NCI-H345 (cell line): ENCODE measurements at regions not wholly inside any gene's neighbourhood (a gene's known extent, or its start where the extent isn't known, plus 50 kb on each side); places are given as distances from the start of the nearest gene placed in this dataset.

Source experiments
- DNase-seq: peaks from one replicate; lab custom pipeline; 2025; lab: John Stamatoyannopoulos, UW

DNA sequence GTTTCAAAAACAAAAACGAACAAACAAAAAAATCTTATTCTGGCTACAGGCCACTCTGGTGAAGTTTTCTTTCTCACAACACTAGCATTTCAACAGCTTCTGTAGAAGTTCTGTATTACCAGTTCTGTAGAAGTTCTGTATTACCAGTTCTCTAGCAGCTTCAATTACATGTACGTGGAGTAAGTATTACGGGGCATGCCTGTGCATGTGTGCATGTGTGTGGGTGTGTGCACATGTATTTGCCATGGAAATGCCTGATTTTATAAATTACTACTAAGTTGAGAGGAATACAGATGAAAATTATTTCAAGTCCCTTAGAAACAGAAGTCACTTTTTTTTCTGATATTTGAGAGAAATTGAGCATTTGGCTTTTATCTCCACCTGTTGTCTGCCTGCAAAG, 414.2 kb downstream of the FOXO1 start:
- no peak for DNase-seq

DNA sequence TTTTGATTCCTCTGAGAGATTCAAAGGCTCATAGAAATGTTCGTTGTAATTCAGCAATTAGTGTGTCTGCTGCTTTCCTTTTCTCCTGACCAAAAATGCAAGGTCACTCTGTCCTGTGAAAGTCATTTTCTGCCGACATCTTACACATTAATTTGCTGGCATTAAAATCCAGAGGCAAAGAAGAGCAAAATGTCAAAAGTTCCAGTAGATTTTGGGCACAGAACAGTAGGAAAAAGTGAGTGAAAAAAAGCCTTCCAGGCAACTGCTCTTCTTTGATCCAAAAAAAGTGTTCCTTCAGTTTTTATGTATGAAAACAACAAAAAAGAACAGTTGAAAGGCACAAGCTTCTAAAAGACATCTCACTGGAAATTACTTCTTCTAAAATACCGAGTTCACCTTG, 413.8 kb downstream of the FOXO1 start:
- DNase-seq = no peak

GRCh38 chr13:40254394-40254793, 412.0 kb downstream of the FOXO1 start:
- DNase-seq = no peak

DNA sequence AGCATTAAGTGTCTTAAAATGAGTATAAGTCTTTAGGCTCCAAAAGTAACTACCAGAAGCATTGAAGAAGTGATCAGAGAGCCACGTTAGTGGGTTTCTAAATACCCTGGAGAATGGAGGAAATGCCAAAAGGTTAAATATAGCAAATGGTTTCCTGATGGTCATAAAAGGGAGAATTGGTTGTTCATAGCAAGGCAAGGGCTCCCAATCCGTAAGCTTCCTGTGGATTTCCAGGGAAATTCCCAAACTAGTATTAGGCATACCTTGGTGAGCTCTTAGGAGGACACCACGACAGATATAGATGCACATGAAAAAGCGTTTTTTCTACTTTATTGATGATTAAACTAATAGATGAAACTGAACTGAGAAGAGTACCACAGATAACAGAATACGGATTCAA, 410.9 kb downstream of the FOXO1 start:
- no peak for DNase-seq

GRCh38 chr13:40259899-40260298, 406.5 kb downstream of the FOXO1 start:
- DNase-seq = no peak

GRCh38 chr13:40261336-40261735, 405.1 kb downstream of the FOXO1 start:
- DNase-seq = peak; percentile 18

DNA sequence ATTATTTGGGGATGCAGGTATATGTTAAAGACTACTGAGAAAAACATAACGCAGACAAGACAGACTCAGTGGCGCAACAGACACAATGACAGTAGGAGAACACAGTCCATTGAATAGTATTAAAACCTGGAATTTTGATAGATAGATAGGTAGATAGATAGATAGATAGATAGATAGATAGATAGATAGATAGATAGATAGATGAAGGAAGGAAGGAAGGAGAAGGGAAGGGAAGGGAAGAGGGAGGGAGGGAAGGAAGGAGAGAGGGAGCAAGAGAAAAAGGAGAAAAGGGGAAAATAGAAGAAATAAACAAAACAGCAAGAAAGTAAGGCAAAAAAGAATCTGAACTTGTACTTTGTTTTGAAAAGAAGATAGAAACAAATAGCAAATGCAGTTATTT, 404.5 kb downstream of the FOXO1 start:
- DNase-seq = no peak

DNA sequence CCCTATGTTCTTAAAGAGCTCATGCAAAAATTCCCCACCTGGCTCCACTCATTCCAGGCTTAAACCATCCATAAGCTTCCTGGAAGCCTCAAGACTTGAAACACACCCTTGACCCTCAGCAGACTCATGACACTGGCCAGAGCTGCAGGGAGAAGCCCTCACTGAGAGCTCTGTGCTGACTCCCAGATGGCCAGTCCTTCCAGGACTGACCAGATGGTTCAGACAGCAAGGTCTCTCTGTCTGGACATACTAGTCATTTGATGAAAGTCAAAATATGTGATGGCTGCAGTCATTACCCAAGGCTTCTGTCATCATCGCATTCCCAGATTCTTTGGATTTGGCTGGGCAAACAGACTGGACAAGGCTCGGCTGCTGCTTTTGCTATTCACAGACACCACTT, 397.4 kb downstream of the FOXO1 start:
- DNase-seq = no peak

DNA sequence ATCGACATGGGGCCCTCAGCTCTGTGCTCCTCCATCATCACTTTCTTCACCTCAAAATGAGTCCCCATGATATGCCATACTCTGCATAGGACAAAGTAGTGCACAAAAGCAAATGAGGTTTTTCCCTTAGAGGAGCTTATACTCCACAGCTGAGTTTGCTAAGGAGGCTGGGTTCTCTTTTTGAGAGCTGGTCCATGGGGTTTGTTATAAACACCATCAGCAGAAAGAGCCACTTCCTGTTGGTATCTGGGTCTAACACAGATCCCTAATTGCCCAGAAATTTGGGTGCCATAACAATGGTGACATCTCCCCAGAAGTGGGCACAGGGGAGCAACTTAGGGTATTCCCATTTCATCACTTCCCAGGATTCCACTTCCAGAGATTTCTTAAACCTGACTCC, 395.7 kb downstream of the FOXO1 start:
- no peak for DNase-seq

- DNase-seq = no peak
Measured at GRCh38 chr13:40271271-40271885, 395.1 kb downstream of the FOXO1 start.

- no peak for DNase-seq
Measured at GRCh38 chr13:40271931-40272775, 394.3 kb downstream of the FOXO1 start.

GRCh38 chr13:40272776-40273139, 393.7 kb downstream of the FOXO1 start:
- DNase-seq = no peak

DNA sequence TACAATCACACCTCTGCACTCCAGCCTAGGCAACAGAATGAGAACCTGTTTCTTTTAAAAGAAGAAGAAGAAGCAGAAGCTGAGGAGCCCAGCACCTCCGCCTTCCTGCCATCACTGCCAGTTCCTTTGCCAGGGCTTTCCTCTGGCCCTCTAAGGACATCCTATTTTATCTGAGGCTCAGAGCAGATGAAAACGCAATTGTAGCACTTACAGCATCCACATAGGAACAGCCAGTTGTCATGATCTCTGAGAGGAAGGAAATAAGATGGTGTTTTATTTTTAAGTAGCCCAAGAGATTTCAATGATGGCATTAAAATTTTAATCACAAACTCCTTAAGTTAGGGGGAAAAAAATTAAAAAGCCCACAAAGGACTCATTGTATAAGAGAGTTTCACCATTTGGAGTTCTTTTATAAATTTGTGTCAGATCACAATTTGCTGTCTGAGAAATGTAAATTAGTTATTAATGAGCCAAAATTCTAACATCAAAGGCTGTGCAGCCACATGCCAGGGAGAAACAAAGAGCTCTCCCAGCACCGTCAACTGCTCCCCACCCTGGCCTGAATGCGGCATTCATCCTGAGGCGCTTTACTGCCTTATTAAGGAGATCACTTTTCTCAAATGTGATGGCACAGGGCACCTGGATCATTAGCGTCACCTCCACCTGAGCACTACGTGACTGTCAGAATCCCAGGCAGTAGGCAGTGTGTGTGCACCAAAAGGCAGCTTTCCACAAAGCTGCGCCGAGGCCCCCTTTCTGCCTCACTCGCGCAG, 393.0 kb downstream of the FOXO1 start:
- DNase-seq = no peak

DNA sequence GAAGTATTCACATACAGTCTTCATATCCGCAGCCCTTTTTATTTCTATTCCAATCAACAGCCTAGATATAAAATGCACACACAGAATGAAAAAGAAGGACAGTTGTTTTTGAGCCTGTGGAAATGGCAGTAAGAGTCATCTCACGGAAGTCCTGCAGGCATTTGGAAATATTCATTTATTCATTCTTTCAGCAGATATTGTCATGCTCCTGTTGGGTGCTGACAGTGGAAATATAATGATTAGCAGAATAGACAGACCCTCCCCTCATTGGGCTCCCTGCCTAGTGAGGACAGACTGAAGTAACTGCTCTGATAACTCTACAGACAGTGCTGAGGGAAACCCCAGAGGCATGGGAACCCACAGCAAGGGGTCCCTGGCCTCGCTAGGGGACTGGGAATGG, 392.3 kb downstream of the FOXO1 start:
- DNase-seq = no peak

DNA sequence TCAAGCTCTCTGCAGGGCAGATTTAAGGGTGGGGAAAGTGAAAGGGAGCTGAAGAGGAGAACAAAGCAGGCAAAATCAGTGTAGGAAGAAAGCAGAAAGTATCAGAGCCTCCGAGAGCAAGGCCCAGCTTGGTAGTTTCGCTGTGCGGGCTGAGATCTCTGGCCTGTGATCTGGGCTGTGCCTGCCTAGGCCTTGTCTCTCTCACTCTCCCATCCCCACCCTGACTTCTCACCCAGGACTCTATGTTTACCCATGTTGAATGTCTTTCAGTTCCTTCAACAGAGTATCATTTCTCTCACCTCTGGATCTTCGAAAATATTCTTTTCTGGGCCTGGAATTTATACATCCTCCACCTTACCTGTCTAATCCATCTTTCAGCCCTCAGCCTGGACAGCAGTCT, 391.3 kb downstream of the FOXO1 start:
- DNase-seq = no peak

DNA sequence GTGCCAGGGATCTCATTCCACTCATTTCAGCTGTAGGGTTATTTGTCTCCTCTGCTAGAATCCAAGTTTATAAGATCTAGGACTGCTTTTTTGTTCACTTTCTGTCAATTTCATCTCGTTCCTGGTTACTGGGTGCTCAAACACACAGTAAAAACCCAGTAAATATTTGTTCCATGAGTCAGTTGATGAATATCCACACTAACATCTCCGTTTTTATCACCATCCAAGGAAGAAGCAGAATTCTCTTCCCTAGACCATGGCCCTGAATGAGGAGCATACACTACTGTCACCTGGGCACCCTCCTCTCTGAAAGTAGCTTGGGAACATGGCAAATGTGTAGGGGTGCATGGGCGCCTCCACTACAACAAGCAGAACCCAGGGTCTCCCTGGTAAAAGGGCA, 390.8 kb downstream of the FOXO1 start:
- no peak for DNase-seq

DNA sequence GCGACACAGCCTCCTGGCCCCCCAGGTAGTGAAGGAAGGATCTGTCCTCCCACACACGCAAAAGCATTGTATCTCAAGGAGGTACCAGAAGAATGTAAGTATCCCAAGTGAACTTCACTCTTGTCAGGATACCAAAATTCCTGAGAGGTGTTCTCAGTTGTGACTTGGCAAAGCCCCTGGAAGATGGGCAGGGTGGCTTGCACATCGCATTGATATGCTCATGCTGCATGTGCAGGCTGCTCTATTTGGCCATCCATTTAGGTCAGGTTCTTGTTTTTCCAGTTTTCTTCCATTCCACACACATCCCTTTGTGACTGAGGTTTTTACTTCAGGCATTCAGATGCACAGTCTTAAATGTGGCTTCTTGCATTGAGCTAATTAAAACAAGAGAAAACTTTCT, 382.8 kb downstream of the FOXO1 start:
- no peak for DNase-seq

DNA sequence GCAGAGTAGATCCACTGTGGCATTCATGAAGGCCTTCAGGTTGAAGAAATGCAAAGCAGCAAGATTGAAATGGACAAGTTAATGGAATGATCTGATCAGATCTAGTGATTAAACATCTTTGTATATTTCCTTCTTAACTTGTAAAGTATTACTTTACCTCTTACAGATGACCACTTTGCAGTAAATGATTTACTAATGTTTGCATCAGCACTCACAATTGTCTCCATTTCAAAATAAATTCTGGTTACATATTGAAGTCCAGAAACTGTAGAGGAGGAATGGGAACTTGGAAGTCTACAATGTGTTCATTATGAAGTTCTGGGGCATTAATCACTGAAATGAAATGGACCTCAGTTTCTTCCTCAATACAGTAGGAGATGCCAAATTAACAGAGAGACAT, 380.8 kb downstream of the FOXO1 start:
- no peak for DNase-seq

DNA sequence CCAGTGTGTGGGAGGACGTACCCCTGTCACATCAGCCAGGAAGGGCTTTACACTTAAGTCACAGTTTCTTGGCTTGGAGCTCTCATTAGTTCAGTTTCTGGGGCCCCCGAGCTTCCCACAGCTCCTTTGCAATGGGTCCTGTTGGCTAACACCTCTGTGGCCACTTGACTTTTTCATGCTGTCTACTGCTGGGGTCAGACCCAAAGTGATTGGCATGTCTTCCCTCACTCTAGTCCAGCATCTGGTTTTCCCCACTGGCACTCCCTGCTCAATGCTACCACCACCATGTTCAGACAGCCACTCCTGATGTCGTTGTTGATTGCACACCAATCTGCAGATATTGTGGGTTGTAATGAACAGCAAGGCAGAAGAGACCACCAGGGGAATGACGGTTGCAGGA, 379.0 kb downstream of the FOXO1 start:
- DNase-seq = no peak

- no peak for DNase-seq
Measured at GRCh38 chr13:40288259-40288658, 378.2 kb downstream of the FOXO1 start.

DNA sequence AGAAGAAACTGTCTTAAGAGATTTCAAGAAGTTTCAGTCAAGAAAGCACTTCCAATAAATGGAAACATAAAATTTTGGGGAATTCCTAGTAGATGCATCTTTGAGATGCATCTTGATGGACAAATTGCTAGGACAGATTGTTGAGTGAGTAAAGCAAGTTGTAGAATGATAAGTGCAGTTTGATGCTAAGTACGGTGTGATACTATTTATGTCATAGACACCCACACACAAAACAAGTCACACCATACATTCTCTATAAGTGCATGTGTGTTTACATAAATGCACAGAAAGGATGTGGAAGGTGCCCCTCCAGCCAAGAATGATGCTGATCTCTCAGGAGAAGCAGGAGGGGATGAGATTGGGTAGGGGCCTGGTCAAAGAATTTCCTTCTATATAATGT, 375.7 kb downstream of the FOXO1 start:
- no peak for DNase-seq

DNA sequence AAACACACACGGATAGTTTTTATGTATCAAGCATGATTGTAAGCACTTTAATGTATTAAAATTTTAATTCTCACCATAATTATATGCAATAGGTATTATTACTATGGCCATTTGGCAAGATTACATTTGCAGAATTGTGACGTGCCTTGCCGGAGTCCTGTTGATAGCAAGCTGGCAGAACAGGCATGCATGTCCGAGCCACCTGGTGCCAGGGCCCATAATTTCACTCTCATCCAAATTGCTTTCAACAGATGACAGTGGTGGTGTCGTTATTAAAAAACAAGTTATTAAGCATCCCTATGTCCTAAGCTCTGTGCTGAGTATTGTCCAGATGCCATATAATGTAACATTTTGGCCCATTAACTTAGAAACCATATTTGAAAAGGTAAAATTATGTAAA, 374.3 kb downstream of the FOXO1 start:
- no peak for DNase-seq

- DNase-seq = no peak
Measured at GRCh38 chr13:40292536-40292935, 373.9 kb downstream of the FOXO1 start.
